H9 (cell line): ENCODE measurements at regions not wholly inside any gene's neighbourhood (a gene's known extent, or its start where the extent isn't known, plus 50 kb on each side); places are given as distances from the start of the nearest gene placed in this dataset.

Source experiments
- DNase-seq: peaks from one replicate; pipeline ENCODE4 v3.0.0-alpha.2; 2017
- H2AFZ ChIP-seq: one replicate; pipeline ENCODE4 v1.6.1; 2013; ENCODE audit warnings: mild to moderate bottlenecking, low read length, control low read depth, moderate library complexity
- H2AK5ac ChIP-seq: 2 replicates; pipeline ENCODE4 v1.6.1; 2013; ENCODE audit warnings: low read length, control low read depth, mixed read lengths; ENCODE audit not compliant: insufficient read length
- H2BK120ac ChIP-seq: one replicate; pipeline ENCODE4 v1.6.1; 2013; ENCODE audit warnings: low read depth, mild to moderate bottlenecking, low read length, control low read depth, inconsistent platforms; ENCODE audit not compliant: poor library complexity, severe bottlenecking
- H2BK12ac ChIP-seq: 2 replicates; pipeline ENCODE4 v1.6.1; 2013; ENCODE audit warnings: low read length, control low read depth, mixed read lengths, low read depth; ENCODE audit not compliant: insufficient read length
- H2BK15ac ChIP-seq: 2 replicates; pipeline ENCODE4 v1.6.1; 2013; ENCODE audit warnings: low read depth, low read length, control low read depth
- H2BK20ac ChIP-seq: one replicate; pipeline ENCODE4 v1.6.1; 2013; ENCODE audit warnings: low read depth, mild to moderate bottlenecking, low read length, control low read depth, inconsistent platforms; ENCODE audit not compliant: poor library complexity, severe bottlenecking
- H2BK5ac ChIP-seq: 2 replicates; pipeline ENCODE4 v1.6.1; 2013; ENCODE audit warnings: low read length, control low read depth, mixed read lengths; ENCODE audit not compliant: insufficient read length
- H3K14ac ChIP-seq: 2 replicates; pipeline ENCODE4 v1.6.1; 2013; ENCODE audit warnings: low read length, control low read depth; ENCODE audit not compliant: insufficient read depth
- H3K18ac ChIP-seq: 2 replicates; pipeline ENCODE4 v1.6.1; 2013; ENCODE audit warnings: low read depth, mild to moderate bottlenecking, mixed read lengths, low read length, control low read depth; ENCODE audit not compliant: insufficient read length
- H3K23ac ChIP-seq: 2 replicates; pipeline ENCODE4 v1.6.1; 2013; ENCODE audit warnings: low read length, control low read depth, mixed read lengths, low read depth; ENCODE audit not compliant: insufficient read length
- H3K23me2 ChIP-seq: 2 replicates; pipeline ENCODE4 v1.6.1; 2013; ENCODE audit warnings: low read depth, mild to moderate bottlenecking, mixed read lengths, low read length, control low read depth; ENCODE audit not compliant: insufficient read length, poor library complexity, severe bottlenecking
- H3K27ac ChIP-seq: 2 replicates; pipeline ENCODE4 v1.5.1; 2013; ENCODE audit warnings: low read length, control low read depth, mixed read lengths, low read depth; ENCODE audit not compliant: insufficient read length
- H3K27me3 ChIP-seq: 2 replicates; pipeline ENCODE4 v1.6.1; 2013; ENCODE audit warnings: low read length, control low read depth, inconsistent platforms; ENCODE audit not compliant: insufficient read depth
- H3K4ac ChIP-seq: 2 replicates; pipeline ENCODE4 v1.6.1; 2013; ENCODE audit warnings: low read depth, mild to moderate bottlenecking, control low read depth, inconsistent platforms, low read length, moderate library complexity
- H3K4me1 ChIP-seq: 2 replicates; pipeline ENCODE4 v1.6.1; 2013; ENCODE audit warnings: low read length, control low read depth, inconsistent platforms; ENCODE audit not compliant: insufficient read depth
- H3K4me2 ChIP-seq: 2 replicates; pipeline ENCODE4 v1.6.1; 2013; ENCODE audit warnings: low read length, control low read depth, mixed read lengths; ENCODE audit not compliant: insufficient read length, insufficient read depth
- H3K56ac ChIP-seq: 2 replicates; pipeline ENCODE4 v1.6.1; 2013; ENCODE audit warnings: low read depth, mild to moderate bottlenecking, mixed read lengths, low read length, control low read depth; ENCODE audit not compliant: insufficient read length
- H3K79me1 ChIP-seq: 2 replicates; pipeline ENCODE4 v1.6.1; 2013; ENCODE audit warnings: low read depth, mild to moderate bottlenecking, moderate library complexity, low read length, control low read depth, inconsistent platforms; ENCODE audit not compliant: insufficient read depth, poor library complexity, severe bottlenecking
- H3K79me2 ChIP-seq: 2 replicates; pipeline ENCODE4 v1.6.1; 2013; ENCODE audit warnings: low read length, control low read depth, inconsistent platforms; ENCODE audit not compliant: insufficient read depth
- H3K9ac ChIP-seq: 2 replicates; pipeline ENCODE4 v1.6.1; 2013; ENCODE audit warnings: low read length, control low read depth, mixed read lengths; ENCODE audit not compliant: insufficient read length; ENCODE audit errors: extremely low read depth
- H3K9me3 ChIP-seq: one replicate; pipeline ENCODE4 v1.6.1; 2013; ENCODE audit warnings: low read depth, low read length, inconsistent platforms; ENCODE audit not compliant: control insufficient read depth
- H3T11ph ChIP-seq: one replicate; pipeline ENCODE4 v1.6.1; 2013; ENCODE audit warnings: mild to moderate bottlenecking, low read length, control low read depth, inconsistent platforms
- H4K20me1 ChIP-seq: one replicate; pipeline ENCODE4 v1.6.1; 2013; ENCODE audit not compliant: control insufficient read depth, insufficient read length, insufficient read depth
- H4K5ac ChIP-seq: 2 replicates; pipeline ENCODE4 v1.6.1; 2013; ENCODE audit warnings: low read depth, mild to moderate bottlenecking, mixed read lengths, low read length, control low read depth; ENCODE audit not compliant: insufficient read length
- H4K8ac ChIP-seq: replicated peaks from 2 replicates; pipeline ENCODE4 v1.6.1; 2013; ENCODE audit warnings: low read length, control low read depth, mixed read lengths, low read depth; ENCODE audit not compliant: insufficient read length
- H4K91ac ChIP-seq: 2 replicates; pipeline ENCODE4 v1.6.1; 2013; ENCODE audit warnings: low read depth, mild to moderate bottlenecking, moderate library complexity, mixed read lengths, low read length, control low read depth; ENCODE audit not compliant: insufficient read length
- H3K27ac Mint-ChIP-seq, 3 experiments: 2 replicates in 2 of 3; 3 replicates in 1 of 3; pipeline ENCODE4 v1.8.0; 2020 to 2021; ENCODE audit warnings: mixed read lengths in 3 of 3, mild to moderate bottlenecking in 1 of 3, moderate library complexity in 1 of 3
- H3K27me3 Mint-ChIP-seq: 2 replicates; pipeline ENCODE4 v1.8.0; 2021; ENCODE audit warnings: low read depth, mild to moderate bottlenecking, moderate library complexity, mixed read lengths
- H3K36me3 Mint-ChIP-seq, 3 experiments: 2 replicates in 2 of 3; 3 replicates in 1 of 3; pipeline ENCODE4 v1.8.0; 2020 to 2021; ENCODE audit warnings: low read depth in 3 of 3, mixed read lengths in 3 of 3; ENCODE audit not compliant: insufficient read depth in 1 of 3
- H3K4me1 Mint-ChIP-seq, 2 experiments: 2 replicates each; pipeline ENCODE4 v1.8.0; 2020; ENCODE audit warnings: mixed read lengths in 2 of 2
- H3K4me3 Mint-ChIP-seq, 2 experiments: 2 replicates in 1 of 2; 3 replicates in 1 of 2; pipeline ENCODE4 v1.8.0; 2020 to 2021; ENCODE audit warnings: mild to moderate bottlenecking in 2 of 2, mixed read lengths in 2 of 2, moderate library complexity in 1 of 2
- H3K9me3 Mint-ChIP-seq, 2 experiments: 2 replicates in 1 of 2; 3 replicates in 1 of 2; pipeline ENCODE4 v1.8.0; 2020; ENCODE audit warnings: mild to moderate bottlenecking in 2 of 2, mixed read lengths in 2 of 2, moderate library complexity in 1 of 2
- WGBS: extraction: QIAGEN DNeasy Blood & Tissue Kit; methylation state at CpG from one replicate; pipeline ENCODE4 v1.1.7; 2013; ENCODE audit warnings: missing lambda C conversion rate, low lambda C conversion rate, mixed read lengths; ENCODE audit not compliant: insufficient read length; ENCODE audit errors: extremely low coverage; 5-methylcytosine and 5-hydroxymethylcytosine counted together
- TF ChIP-seq, protein P1 (sequence below): fragments of 200-600 bp; sonication (generic); conservative IDR thresholded peaks from 3 replicates; pipeline ENCODE4 v1.8.0; 2021; ENCODE audit warnings: antibody characterized with exemption, mild to moderate bottlenecking

DNA sequence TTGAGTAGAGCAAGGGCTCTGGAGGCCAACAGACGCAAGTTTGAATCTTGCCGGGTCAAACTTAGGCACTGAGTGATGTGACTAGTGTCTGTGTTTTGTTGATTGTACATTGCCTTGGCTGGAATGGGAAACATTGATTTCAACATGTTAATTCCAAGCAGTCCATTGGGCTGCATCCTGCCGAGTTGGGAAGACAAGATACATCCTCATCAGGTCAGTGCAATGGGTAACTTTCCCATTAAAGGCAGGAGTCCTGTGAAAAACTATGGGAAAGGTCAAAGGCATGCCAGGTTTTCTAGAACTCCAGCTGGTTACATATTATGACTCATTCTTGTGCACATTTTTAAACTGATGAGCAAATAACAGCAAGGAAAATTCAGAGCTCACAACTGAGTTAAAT is 126.5 kb upstream of the ABCA1 start:
- no peak overlapping the region for H2BK20ac ChIP-seq
- H2BK15ac ChIP-seq = no peak overlapping the region
- H3K23me2 ChIP-seq = no peaks in the 10 kb centered on the region
- TF ChIP-seq, protein P1, sequence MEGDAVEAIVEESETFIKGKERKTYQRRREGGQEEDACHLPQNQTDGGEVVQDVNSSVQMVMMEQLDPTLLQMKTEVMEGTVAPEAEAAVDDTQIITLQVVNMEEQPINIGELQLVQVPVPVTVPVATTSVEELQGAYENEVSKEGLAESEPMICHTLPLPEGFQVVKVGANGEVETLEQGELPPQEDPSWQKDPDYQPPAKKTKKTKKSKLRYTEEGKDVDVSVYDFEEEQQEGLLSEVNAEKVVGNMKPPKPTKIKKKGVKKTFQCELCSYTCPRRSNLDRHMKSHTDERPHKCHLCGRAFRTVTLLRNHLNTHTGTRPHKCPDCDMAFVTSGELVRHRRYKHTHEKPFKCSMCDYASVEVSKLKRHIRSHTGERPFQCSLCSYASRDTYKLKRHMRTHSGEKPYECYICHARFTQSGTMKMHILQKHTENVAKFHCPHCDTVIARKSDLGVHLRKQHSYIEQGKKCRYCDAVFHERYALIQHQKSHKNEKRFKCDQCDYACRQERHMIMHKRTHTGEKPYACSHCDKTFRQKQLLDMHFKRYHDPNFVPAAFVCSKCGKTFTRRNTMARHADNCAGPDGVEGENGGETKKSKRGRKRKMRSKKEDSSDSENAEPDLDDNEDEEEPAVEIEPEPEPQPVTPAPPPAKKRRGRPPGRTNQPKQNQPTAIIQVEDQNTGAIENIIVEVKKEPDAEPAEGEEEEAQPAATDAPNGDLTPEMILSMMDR = no peak
- H3K4me2 ChIP-seq = no peak overlapping the region
- no peak overlapping the region for H2AK5ac ChIP-seq
- H3K27me3 ChIP-seq = no peaks in the 10 kb centered on the region
- Mint-ChIP-seq H3K4me1 (peaks cover 6 to 12% of the 10 kb centered on the region in 2 experiments), H3K27ac (no peak overlapping the region), H3K4me3 (no peak overlapping the region), H3K9me3 (no peaks in the 10 kb centered on the region), H3K36me3 (no peaks in the 10 kb centered on the region; a peak in 2 of 7 replicates), H3K27me3 (no peaks in the 10 kb centered on the region)
- H3K18ac ChIP-seq = no peak overlapping the region
- WGBS = no CpG with 5 or more reads among the region's 3 CpGs
- no peak overlapping the region for H3K56ac ChIP-seq
- H3K4ac ChIP-seq = no peak overlapping the region
- no peak for DNase-seq
- no peaks in the 10 kb centered on the region for H3K9me3 ChIP-seq
- no peak overlapping the region for H3K14ac ChIP-seq
- no peaks in the 10 kb centered on the region for H3K79me1 ChIP-seq
- H3K79me2 ChIP-seq = no peaks in the 10 kb centered on the region
- H3K4me1 ChIP-seq = no peaks in the 10 kb centered on the region; the same call in 1 of the 2 replicates
- no peak overlapping the region for H2BK120ac ChIP-seq
- H3K27ac ChIP-seq = no peak overlapping the region
- H2BK12ac ChIP-seq = no peak overlapping the region
- no peak overlapping the region for H2BK5ac ChIP-seq
- H3K23ac ChIP-seq = no peak overlapping the region
- no peak overlapping the region for H3K9ac ChIP-seq
- H4K5ac ChIP-seq = no peak overlapping the region
- H2AFZ ChIP-seq = no peak overlapping the region
- no peak overlapping the region for H3T11ph ChIP-seq
- H4K8ac ChIP-seq = no peak overlapping the region
- no peaks in the 10 kb centered on the region for H4K20me1 ChIP-seq
- H4K91ac ChIP-seq = no peak overlapping the region
